Activated T-cell treated with anti-CD3 and anti-CD28 coated beads, Interleukin-2, amount 50 U/mL, for 48 hours (primary cell): ENCODE measurements at regions not wholly inside any gene's neighbourhood (a gene's known extent, or its start where the extent isn't known, plus 50 kb on each side); places are given as distances from the start of the nearest gene placed in this dataset.
"Not testable (repeated sequence)": the region's sequence is repeated elsewhere in the genome, so short reads cannot be mapped to it uniquely, and the experiment has no call there.

Experiments used
- DNase-seq, 2 experiments: peaks; one replicate each; pipeline ENCODE4 v3.0.0-alpha.2; 2020

DNA sequence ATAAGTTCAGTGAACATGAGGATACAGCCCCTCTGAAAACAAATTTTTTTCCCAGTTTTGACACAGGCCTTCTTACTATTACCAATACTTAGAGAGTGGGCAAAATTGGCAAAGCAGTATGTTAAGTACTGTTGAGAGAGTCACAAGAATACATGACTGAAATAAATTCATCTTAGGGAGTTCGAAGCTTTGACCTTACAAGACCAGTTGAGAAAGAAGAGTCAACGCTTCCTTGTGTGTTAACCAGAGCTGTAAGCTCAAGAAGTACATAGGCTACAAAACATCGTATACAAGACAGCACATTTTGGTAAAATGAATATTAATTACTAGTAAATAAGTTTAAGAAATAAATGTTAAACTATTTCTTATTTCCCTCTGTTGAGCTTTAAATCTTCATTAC, 164.4 kb upstream of the RORA start:
- no peak for DNase-seq

GRCh38 chr15:61390138-61390537, 161.0 kb upstream of the RORA start:
- DNase-seq = no peak

DNA sequence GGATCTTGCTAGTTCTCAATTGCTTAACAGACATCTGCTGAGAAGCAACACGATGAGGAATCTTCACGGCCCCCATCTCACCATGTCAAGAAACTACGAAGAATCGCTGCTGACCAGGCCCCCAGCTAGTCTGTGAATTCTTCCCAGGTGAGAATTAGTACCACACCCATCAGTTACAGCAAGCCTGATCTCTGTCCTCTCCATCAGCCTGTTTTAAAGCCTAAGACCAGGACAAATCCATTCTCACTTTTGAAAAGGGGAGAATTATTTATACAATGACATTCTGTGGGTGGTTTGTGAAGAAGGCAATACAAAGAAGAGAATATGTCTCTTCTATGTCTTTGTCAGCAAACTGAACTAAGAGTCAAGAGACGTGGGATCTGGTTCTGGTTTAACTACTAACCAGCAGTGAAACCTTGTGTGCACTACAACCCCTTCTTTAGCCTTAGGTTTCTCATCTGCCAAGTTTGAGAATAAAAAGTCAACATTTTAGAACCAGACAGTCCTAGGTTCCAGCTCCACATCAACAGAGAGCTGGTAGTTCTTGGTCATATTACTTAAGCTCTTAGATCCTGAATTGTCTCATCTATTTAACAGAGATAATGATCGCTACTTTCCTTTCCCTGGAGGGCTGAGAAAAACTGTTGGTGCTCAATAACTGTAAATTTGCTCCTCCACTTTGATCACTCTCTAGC, 160.4 kb upstream of the RORA start:
- DNase-seq = no peak

DNA sequence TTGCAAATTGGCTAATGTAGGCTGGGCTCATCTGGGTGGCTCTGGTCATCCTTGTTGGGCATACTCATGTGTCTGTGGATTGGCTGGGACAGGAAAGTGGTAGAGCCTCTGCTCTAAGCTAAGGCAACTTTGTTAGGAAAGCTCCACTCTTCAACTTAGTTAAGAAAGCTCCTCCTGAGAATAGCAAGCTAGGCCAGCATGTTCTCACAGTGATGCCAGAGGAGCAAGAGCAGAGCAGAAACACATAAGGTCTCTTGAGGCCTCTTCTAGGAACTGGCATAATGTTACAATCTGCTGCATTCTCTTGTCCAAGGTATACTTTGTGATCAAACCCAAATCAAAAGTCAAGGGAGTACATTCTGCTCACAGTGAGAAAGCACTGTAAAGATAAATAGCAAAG, 158.6 kb upstream of the RORA start:
- DNase-seq = no peak

DNA sequence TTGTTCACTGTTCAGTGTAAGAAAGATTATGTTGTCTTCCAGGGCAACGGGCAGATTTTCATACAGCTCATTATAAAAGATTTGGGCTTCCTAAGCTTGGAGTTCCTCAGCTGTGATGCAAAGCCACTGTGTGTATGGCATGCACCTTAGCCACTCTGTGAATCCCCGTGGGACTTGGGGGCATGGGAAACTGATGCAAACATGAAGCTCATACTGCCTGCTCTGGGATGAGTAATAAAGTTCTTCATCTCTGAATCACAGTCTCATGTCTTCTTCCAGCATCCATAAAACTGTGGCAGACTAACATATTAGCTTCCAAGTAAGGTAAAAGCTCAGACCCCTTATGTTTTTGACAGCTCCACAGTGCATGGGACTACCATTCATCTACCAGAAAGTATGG, 154.3 kb upstream of the RORA start:
- no peak for DNase-seq

DNA sequence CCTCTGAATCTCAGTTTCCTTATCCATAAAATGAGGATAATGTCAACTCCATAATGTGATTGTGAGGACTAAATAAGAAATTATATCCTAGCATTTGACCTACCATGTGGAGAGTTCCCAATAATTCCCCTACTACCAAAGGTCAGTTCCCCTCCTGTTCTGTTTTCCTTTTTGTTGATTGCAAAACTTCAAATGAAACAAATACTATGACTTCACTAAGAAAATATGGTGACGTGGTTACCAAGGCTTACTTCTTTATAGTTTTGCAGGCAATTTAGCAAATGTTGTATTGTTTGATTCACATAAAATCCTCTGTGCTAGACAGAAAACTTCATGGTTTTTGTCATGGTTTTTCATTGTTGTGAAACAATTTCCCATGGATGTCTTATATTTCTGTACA, 153.8 kb upstream of the RORA start:
- DNase-seq = no peak

DNA sequence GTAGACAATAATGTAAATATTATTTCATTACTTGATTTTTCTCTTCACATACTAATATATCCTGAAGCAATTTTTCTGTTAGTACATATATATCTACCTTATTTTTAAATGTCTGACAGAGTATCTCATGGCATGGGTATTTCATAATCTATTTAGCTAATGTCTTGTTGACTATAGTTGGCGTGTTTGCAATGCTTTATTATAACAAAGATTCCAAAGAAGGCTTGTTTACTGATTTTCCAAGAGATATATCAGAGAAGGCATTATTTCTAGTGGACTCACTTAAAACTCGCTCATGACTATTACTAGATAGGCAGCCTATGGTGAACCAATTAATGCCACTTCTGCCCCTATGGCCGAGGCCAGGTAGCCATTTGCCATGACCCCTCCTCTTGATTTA, 152.4 kb upstream of the RORA start:
- DNase-seq = no peak

DNA sequence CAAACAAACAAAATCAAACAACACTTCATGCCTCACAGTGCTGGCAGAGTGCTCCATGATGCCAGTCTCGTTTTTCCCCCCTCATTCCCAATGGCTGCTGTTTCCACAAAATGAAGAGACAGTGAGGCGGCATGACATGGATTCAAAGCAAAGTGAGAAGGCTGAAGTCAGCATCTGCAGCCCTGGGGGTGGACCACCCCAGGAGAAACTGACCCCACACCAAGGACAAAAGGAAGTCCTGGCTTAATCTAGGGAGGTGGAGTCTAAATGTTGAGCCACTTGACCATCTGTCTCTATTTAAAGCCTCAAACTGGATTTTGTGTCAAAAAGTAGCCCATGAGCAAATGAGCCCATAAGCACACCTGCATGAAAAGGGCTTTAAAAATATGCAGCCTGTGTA, 151.2 kb upstream of the RORA start:
- DNase-seq = no peak

- no peak for DNase-seq
These were observed 149.9 kb upstream of the RORA start for GRCh38 chr15:61379005-61379404.

GRCh38 chr15:61376961-61377360, 147.9 kb upstream of the RORA start:
- DNase-seq = no peak

- no peak for DNase-seq
These were observed 147.4 kb upstream of the RORA start for GRCh38 chr15:61376516-61376915.

DNA sequence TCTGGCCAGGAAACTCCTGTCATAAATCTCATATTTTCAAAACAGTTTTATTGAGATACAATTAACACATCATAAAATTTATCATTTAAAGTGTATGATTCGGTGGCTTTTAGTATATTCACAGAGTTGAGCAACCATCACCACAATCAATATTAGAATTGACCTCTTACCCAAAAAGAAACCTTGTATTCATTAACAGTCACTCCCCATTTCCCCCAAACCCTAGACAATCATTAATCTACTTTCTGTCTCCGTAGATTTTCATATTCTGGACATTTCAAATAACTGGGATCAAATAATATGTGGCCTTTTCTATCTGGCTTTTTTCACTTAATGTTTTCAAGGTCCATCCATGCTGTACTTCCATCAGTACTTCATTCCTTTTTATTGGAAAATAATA, 145.7 kb upstream of the RORA start:
- no peak for DNase-seq

DNA sequence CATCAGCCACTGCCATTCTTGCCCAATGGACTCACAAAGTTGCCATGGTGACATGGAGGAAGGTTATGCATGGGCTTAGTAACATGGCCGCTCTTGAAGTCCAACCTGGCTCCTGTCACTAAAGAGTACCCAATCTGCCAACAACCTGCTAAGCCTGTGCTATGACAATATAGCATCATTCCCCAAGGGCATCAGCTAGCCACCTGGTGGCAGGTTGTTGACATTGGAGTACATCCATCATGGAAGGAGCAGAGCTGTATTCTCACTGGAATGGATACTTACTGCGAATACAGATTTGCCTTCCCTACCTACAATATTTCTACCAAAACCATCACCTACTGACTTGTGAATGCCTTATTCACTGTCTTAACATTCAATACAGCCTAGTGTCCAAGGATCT, 138.9 kb upstream of the RORA start:
- peak in 1 of 2 experiments; percentile 16 for DNase-seq

GRCh38 chr15:61364871-61365270, 135.8 kb upstream of the RORA start:
- no peak for DNase-seq

GRCh38 chr15:61362912-61363311, 133.8 kb upstream of the RORA start:
- not testable (repeated sequence) for DNase-seq

- no peak for DNase-seq
These were observed 115.2 kb upstream of the RORA start for GRCh38 chr15:61344293-61344692.

DNA sequence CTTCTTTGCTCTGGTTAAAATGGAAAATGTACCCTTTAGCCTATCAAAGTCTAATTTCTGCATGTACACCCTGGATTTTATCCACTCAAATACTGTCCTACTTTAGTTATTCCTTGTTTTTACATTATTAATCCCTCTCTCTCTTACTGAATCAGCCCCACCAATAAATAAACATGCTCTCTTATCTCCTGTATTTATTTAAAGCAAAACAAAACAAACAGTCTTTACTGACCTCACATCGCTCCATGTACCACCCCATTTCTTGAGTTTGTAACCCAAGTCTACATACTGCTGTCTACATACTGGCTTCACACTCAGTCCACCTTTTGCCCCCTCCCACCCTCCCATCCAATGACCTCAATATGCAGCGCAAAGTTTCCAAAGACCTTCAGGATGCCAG, 113.3 kb upstream of the RORA start:
- no peak for DNase-seq

- DNase-seq = no peak
These were observed 110.4 kb upstream of the RORA start for GRCh38 chr15:61339516-61339915.

GRCh38 chr15:61337541-61337940, 108.4 kb upstream of the RORA start:
- DNase-seq = no peak

GRCh38 chr15:61336026-61336638, 107.0 kb upstream of the RORA start:
- DNase-seq = no peak

DNA sequence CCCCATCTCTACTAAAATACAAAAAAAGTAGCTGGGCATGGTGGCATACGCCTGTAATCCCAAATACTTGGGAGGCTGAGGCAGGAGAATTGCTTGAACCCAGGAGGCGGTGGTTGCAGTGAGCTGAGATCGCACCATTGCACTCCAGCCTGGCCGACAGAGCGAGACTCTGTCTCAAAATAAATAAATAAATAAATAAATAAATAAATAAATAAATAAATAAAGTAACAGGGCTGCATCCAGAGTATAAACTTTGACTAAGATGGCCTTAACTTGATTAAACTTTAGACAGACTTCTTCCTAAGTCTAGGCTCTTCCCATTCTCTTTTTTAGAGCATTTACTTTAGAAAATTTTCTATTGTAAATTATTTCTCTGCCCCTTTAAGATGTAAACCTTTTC, 105.6 kb upstream of the RORA start:
- DNase-seq = not testable (repeated sequence)

GRCh38 chr15:61331019-61331418, 101.9 kb upstream of the RORA start:
- DNase-seq = no peak

DNA sequence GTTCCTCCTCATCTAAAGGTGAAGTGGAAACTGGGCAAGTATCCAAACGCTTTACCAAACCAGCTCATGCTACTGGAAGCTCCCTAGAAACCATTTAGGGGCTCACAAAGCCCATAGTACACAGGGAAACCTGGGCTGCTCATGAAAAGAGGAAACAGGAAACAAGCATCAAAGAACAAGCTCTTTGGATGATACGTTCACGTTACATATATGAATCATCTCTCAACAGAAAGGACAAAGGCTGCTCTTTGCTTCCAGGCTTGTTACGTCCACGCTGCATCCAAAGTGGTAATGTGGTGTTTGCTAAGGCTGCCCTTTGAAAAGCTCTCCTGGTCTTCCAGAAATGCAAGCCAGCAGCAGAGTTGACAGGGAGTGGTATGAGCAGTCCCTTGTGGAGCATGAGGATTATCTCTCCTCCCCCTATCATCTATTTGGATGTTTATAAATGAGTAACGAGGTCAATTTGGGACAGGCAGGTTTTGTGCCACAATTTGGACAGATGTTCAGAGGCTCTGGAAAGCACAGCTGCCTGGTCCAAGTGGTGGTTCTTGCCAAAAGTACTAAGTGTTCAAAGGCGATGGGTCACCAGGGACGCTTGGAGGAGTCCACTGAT, 98.0 kb upstream of the RORA start:
- DNase-seq = no peak

GRCh38 chr15:61319892-61320291, 90.8 kb upstream of the RORA start:
- no peak for DNase-seq
